Renal pelvis (tissue), 1 donor: ENCODE measurements at regions not wholly inside any gene's neighbourhood (a gene's known extent, or its start where the extent isn't known, plus 50 kb on each side); places are given as distances from the start of the nearest gene placed in this dataset.

Source experiments
- DNase-seq: peaks from one replicate; pipeline ENCODE4 v3.0.0-alpha.2; 2013

DNA sequence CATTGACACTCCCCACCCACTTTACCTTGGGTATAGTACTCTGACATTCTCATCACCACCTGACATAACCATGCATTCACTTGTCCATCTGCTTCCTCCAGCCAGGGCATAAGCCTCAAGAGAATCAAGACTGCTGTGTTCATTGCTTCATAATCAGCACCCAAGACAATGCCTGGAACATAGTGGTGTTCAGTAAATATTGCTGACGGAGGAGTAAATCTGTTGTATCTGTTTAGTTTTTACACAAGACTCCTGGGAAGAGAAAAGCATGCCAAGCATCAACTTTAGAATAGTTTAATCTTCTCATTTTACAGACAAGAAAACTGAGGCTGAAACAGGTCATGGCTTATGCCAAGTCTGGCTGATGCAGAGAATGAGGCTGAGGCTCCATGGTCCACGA, 173.9 kb upstream of the DUSP10 start:
- DNase-seq: no peak

DNA sequence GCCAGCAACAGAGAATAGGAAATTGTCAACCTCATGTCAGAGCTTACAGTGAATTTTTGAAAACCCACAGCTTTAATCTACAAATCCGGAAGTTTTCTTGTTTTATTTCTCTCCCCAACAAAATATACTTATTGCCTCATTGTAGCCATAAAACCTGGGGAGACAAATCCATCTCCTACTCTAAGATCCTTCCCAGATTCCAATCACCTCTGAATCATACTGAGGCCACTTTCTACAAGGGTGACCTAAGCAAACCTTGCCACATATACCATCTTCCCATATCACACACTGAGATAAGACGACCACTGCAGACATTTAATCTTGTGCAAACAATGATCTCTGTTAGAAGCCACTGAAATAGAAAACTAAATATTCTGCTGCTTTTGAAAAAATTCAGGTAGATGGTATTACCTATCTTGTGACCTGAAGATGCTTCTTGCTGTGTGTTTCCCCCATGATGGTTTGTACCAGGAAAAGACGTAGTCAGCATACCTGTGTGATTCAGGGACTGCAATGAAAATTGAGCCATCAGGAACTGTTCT, 171.5 kb upstream of the DUSP10 start:
- no peak for DNase-seq

- DNase-seq: no peak
Measured at GRCh38 chr1:221912230-221912629, 170.3 kb upstream of the DUSP10 start.

DNA sequence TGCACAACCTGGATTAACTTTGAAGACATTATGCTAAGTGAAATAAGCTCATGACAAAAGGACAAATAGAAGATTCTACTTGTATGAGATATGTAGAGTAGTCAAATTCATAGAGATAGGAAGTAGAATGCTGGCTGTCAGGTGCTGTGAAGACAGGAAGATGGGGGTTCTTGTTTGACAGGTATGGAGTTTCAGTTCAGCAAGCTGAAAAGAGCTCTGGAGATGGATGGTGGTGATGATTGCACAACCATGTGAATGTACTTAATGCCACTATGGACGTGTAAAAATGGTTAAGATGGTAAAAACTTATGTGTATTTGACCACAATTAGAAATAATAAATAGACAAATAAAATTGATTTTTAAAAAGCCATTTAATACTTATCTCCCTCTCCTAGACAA, 169.8 kb upstream of the DUSP10 start:
- DNase-seq: no peak

DNA sequence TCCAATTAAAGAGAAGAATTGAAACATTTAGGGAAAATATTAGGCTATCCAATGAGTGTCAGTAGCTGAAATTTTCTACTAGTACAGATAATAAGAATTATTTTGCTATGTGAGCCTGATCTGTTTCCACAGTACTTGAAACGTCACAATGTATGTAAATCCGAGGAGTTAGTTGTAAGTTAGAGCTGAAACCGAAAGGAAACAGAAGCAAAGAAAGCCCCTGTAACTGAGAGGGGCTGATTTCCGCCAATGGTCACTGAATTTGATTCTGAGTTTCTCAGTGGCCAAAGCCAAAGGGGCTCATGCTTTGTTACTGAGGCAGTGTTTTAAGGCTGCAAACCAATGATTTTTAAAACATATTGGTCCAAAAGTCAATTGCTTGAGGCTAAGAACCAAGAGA, 168.3 kb upstream of the DUSP10 start:
- DNase-seq: no peak

GRCh38 chr1:221908573-221908972, 166.7 kb upstream of the DUSP10 start:
- no peak for DNase-seq

- no peak for DNase-seq
Measured at GRCh38 chr1:221907166-221907932, 165.5 kb upstream of the DUSP10 start.

GRCh38 chr1:221905802-221906201, 163.9 kb upstream of the DUSP10 start:
- no peak for DNase-seq

DNA sequence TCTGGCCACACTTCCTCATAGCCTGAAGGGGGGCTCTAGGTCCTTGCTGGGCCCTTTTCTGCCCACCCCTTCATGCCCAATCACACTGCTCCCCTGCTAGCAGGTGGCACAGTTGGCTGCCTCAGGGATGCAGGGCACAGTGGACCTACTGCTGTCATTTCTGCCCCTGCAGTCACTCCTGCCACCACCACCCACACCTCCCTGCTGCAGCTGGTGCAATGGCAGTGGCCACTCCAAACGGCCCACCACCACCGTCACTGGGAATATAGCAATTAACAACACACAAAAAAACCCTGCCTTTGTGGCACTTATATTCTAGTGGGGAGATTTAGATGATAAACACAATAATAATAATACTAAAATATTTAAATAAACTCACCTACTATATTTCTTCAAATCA, 162.4 kb upstream of the DUSP10 start:
- DNase-seq: no peak

GRCh38 chr1:221903594-221903993, 161.7 kb upstream of the DUSP10 start:
- no peak for DNase-seq

- DNase-seq: no peak
Measured at GRCh38 chr1:221902961-221903360, 161.1 kb upstream of the DUSP10 start.

DNA sequence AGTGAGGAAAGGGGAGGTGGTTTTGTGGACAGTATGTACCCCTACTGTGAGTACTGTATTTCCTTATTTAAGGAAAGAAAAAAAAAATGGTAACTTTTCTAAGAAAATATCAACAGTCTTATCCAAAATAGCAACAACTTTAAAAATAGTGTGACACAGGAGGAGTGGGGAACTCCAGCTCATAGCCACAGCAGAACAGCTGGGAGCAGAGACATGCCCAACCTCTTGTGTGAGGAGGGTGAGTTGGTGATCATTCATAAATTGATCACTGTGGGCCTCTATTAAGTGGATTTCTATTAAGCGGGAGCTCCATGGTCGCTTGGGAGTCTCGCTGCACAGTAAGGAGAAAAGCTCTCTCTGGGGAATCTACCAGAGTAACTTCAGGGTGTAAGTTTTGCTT, 158.8 kb upstream of the DUSP10 start:
- DNase-seq: no peak

GRCh38 chr1:221897321-221897721, 155.4 kb upstream of the DUSP10 start:
- no peak for DNase-seq

DNA sequence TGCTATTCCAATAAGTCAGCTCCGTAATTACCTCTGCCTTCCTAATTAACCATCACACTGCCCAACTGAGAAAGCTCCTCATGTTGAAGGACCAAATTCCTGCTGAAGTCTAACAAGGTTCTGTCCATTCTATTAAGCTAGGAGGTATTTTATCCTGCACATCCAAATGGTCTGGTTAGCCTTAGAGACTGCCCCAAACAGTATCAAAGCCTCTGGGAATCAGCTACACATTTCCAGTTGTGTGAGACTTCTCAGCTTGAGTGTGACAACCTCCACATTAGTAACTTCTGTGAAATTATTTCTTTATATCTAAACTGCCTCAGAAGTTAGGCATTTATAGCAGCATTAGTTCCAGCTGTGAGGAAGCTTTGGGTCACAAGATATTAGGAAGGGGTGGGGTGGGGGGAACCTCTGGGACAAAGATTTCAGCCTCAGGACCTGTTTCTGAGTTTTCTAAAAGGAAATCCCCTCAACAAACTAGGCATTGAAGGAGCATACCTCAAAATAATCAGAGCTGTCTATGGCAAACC, 150.5 kb upstream of the DUSP10 start:
- no peak for DNase-seq

GRCh38 chr1:221891708-221892107, 149.8 kb upstream of the DUSP10 start:
- DNase-seq: no peak

- DNase-seq: no peak
Measured at GRCh38 chr1:221888801-221889200, 146.9 kb upstream of the DUSP10 start.

DNA sequence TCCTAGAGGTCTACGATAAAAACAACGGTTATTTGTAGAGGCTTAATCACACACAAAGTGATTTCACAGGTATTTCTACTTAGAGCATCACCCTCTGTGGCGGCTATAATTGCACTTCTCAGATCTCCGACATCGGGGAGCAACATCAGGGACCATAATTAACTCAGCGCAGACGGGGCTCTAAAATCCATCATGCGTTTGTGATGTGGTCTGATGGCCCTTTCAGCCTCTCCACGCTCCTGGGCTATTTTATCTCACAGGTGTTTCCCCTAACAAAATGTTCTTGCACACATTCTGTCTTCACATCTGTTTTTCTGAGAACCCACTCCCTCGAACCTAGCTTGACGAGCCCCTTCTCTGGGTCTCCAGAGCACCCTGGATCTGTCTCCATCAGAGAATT, 146.3 kb upstream of the DUSP10 start:
- no peak for DNase-seq

DNA sequence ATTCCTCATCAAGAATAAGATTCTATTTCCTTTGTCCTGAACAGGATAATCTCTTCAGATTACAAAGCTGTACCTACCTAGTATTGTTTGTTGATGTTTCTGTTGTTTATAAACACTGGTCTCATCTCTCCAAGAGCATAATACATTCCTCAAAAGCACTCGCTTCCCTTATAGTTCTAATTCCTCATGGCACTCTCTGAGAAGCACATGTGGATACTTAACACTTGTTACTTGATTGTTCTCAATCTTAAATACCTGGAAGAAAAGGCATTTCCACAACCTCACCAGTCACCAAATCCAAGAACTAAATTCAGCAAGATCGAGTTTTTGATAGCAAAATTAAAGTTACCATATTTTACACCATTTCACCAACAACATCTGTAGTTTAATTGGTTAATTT, 145.9 kb upstream of the DUSP10 start:
- DNase-seq: no peak

- no peak for DNase-seq
Measured at GRCh38 chr1:221887415-221887746, 145.5 kb upstream of the DUSP10 start.

GRCh38 chr1:221886743-221887414, 145.0 kb upstream of the DUSP10 start:
- no peak for DNase-seq

GRCh38 chr1:221886311-221886710, 144.4 kb upstream of the DUSP10 start:
- no peak for DNase-seq

GRCh38 chr1:221884821-221885220, 142.9 kb upstream of the DUSP10 start:
- no peak for DNase-seq

DNA sequence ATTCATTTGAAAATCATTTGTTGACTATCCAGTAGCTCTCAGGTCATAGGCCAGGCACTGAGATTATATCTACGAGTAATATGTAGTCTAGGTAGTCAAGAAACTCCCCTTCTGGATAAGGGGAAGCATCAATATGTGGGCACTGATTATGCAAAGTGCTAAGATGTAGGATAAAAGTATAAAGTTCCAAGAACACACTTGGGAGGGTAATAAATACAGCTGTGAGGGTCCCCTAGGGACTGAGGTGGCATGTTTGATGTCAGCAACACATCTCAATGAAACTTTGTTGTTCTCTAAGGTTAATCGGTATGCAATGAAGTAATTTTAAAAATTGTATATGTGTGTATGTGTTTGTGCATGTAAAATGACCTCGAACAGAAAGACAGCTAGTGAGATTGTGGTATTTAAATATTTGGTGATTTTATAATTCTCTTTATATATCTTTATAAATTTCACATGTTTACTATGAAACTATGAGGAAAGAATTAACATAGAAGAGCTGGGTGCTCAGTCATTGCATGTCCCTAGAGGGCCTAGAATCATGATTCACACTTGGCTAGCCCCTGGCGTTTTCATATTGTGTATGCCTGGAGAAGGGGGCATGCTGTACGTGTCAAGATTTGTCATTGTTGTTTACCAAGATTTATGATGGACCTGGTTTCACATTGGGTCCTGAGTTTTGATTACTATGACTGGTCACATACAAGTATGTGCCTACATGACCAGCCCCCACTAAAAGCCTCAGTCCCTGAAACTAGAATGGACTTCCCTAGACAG, 140.1 kb upstream of the DUSP10 start:
- no peak for DNase-seq
